Endodermal cell (in vitro differentiated cells): ENCODE measurements at regions not wholly inside any gene's neighbourhood (a gene's known extent, or its start where the extent isn't known, plus 50 kb on each side); places are given as distances from the start of the nearest gene placed in this dataset.
A peak's percentile ranks its signal among the peaks of the same experiment; 100 is the strongest.

Experiments
- DNase-seq: peaks from one replicate; pipeline ENCODE4 v3.0.0-alpha.2; 2017
- H3K27ac ChIP-seq: 2 replicates; pipeline ENCODE4 v1.5.1; 2013; ENCODE audit warnings: mild to moderate bottlenecking, low read depth, low read length, moderate library complexity
- H3K27me3 ChIP-seq: 2 replicates; pipeline ENCODE4 v1.6.1; 2013; ENCODE audit warnings: mild to moderate bottlenecking, low read length, moderate library complexity; ENCODE audit not compliant: insufficient read depth, control insufficient read depth, poor library complexity, severe bottlenecking
- H3K36me3 ChIP-seq: 2 replicates; pipeline ENCODE4 v1.7.0; 2013; ENCODE audit warnings: mild to moderate bottlenecking, low read length, moderate library complexity; ENCODE audit not compliant: control insufficient read depth, insufficient read depth
- H3K4me1 ChIP-seq: one replicate; pipeline ENCODE4 v1.7.0; 2013; ENCODE audit warnings: low read length; ENCODE audit not compliant: control insufficient read depth, insufficient read depth
- H3K4me3 ChIP-seq: 2 replicates; pipeline ENCODE4 v1.5.1; 2013; ENCODE audit warnings: mild to moderate bottlenecking, low read length, moderate library complexity
- H3K9ac ChIP-seq: 2 replicates; pipeline ENCODE4 v1.6.1; 2013; ENCODE audit warnings: mild to moderate bottlenecking, low read length, moderate library complexity; ENCODE audit not compliant: poor library complexity, severe bottlenecking; ENCODE audit errors: extremely low read depth
- H3K9me3 ChIP-seq: 2 replicates; pipeline ENCODE4 v1.6.1; 2013; ENCODE audit warnings: mild to moderate bottlenecking, low read length, moderate library complexity; ENCODE audit not compliant: control insufficient read depth
- H3K27ac Mint-ChIP-seq: 2 replicates; pipeline ENCODE4 v1.8.0; 2020; ENCODE audit warnings: mixed read lengths
- H3K27me3 Mint-ChIP-seq: 2 replicates; pipeline ENCODE4 v1.8.0; 2021; ENCODE audit warnings: mild to moderate bottlenecking, mixed read lengths; ENCODE audit not compliant: insufficient read depth
- H3K36me3 Mint-ChIP-seq: 2 replicates; pipeline ENCODE4 v1.8.0; 2020; ENCODE audit warnings: low read depth, mixed read lengths
- H3K4me1 Mint-ChIP-seq: 2 replicates; pipeline ENCODE4 v1.8.0; 2020; ENCODE audit warnings: mixed read lengths
- H3K4me3 Mint-ChIP-seq: 2 replicates; pipeline ENCODE4 v1.8.0; 2020; ENCODE audit warnings: mild to moderate bottlenecking, moderate library complexity, mixed read lengths
- H3K9me3 Mint-ChIP-seq: 2 replicates; pipeline ENCODE4 v1.8.0; 2020; ENCODE audit warnings: mild to moderate bottlenecking, mixed read lengths
- CTCF ChIP-seq: fragments of 200-600 bp; sonication (generic); conservative IDR thresholded peaks from 2 replicates; pipeline ENCODE4 v1.5.0; 2021; ENCODE audit warnings: antibody characterized with exemption, mild to moderate bottlenecking
- WGBS, 2 experiments: methylation state at CpG; one replicate each; pipeline versions ENCODE4 v1.1.5 to v1.1.7; 2013; ENCODE audit warnings: missing lambda C conversion rate in 2 of 2, mixed read lengths in 1 of 2; ENCODE audit not compliant: insufficient coverage in 1 of 2, insufficient read length in 1 of 2; 5-methylcytosine and 5-hydroxymethylcytosine counted together

GRCh38 chr10:123521076-123521475 is 145.1 kb upstream of the GPR26 start:
- H3K4me3 Mint-ChIP-seq: no peak overlapping the region
- peak; percentile 33 for DNase-seq
- H3K27ac ChIP-seq: no peak overlapping the region
- peaks cover 3% of the 10 kb centered on the region for H3K27me3 Mint-ChIP-seq
- no peak overlapping the region for H3K27ac Mint-ChIP-seq
- no peak overlapping the region for H3K4me3 ChIP-seq
- H3K36me3 Mint-ChIP-seq: no peaks in the 10 kb centered on the region
- no peak overlapping the region for H3K9ac ChIP-seq
- H3K9me3 ChIP-seq: no peaks in the 10 kb centered on the region
- WGBS, 2 experiments: 88 to 100% methylated on average over 1 to 3 of the region's 3 CpGs
- H3K4me1 ChIP-seq: no peaks in the 10 kb centered on the region
- H3K9me3 Mint-ChIP-seq: peaks cover 6% of the 10 kb centered on the region
- no peaks in the 10 kb centered on the region for H3K4me1 Mint-ChIP-seq
- no peaks in the 10 kb centered on the region for H3K27me3 ChIP-seq
- TF ChIP-seq CTCF: no peak
- H3K36me3 ChIP-seq: no peaks in the 10 kb centered on the region

DNA sequence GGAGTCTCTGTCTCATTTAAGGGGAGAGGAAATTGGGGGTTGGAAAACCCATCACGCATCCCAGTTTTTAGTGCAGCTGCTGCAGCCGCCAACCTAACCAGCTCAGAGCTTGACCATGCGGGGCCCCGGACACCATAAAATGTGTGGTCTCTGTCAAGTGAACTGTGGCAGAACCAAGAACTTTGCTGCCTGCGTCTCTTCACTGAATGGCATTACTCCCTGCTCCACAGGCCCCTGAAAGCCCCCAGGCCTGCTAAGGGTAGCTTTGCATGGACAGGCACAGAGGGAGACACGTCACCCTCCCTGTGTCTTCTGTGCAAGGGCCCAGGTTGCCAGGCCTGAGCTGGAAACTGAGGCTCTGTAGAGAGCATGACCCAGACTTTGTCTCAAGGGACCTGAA is 144.6 kb upstream of the GPR26 start:
- Mint-ChIP-seq H3K9me3 (peaks cover 6% of the 10 kb centered on the region), H3K27me3 (peaks cover 3% of the 10 kb centered on the region), H3K27ac (no peak overlapping the region), H3K4me1 (no peaks in the 10 kb centered on the region), H3K4me3 (no peak overlapping the region), H3K36me3 (no peaks in the 10 kb centered on the region)
- 77 to 100% methylated on average over 2 to 6 of the region's 6 CpGs for WGBS, 2 experiments
- no peak for TF ChIP-seq CTCF
- H3K27me3 ChIP-seq: no peaks in the 10 kb centered on the region
- H3K4me1 ChIP-seq: no peaks in the 10 kb centered on the region
- peak; percentile 6 for DNase-seq
- H3K9ac ChIP-seq: no peak overlapping the region
- H3K27ac ChIP-seq: no peak overlapping the region
- H3K36me3 ChIP-seq: no peaks in the 10 kb centered on the region
- H3K4me3 ChIP-seq: no peak overlapping the region
- H3K9me3 ChIP-seq: no peaks in the 10 kb centered on the region

- Mint-ChIP-seq H3K27me3 (peaks cover 3% of the 10 kb centered on the region), H3K36me3 (no peaks in the 10 kb centered on the region), H3K9me3 (peaks cover 6% of the 10 kb centered on the region), H3K4me1 (no peaks in the 10 kb centered on the region), H3K27ac (no peak overlapping the region), H3K4me3 (no peak overlapping the region)
- Histone ChIP-seq H3K27ac (no peak overlapping the region), H3K27me3 (no peaks in the 10 kb centered on the region), H3K9me3 (no peaks in the 10 kb centered on the region), H3K4me1 (no peaks in the 10 kb centered on the region), H3K9ac (no peak overlapping the region), H3K36me3 (no peaks in the 10 kb centered on the region), H3K4me3 (no peak overlapping the region)
- DNase-seq: no peak
- no peak for TF ChIP-seq CTCF
- 92 to 99% methylated on average over 9 to 10 of the region's 10 CpGs for whole genome bisulfite sequencing, 2 experiments
Measured at GRCh38 chr10:123522702-123523312, 143.3 kb upstream of the GPR26 start.
